ENCODE measurements at regions not wholly inside any gene's neighbourhood (a gene's known extent, or its start where the extent isn't known, plus 50 kb on each side); places are given as distances from the start of the nearest gene placed in this dataset.

DNA sequence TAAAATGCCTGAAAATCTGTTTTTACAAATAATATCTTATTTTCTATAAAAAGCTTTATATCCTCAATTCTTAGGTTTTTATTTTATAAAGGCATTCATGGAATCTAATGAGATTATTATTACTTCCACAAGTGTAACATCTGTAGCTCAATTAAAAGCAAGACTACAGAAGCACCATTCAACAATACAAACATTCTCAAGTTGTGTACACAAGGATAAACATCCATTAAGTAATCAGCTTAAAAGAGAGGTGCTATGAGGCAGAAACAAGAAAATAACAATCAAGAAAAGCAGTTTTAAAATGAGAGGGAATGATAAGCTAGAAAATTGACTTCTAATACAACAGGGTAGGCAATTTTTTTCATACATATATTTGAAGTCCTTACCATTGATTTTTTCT, 326.1 kb downstream of the MRPL39 start:
- H2AFZ ChIP-seq (ENCODE audit: low read depth, low read length), result no peak overlapping the region
- TF ChIP-seq MYC (IDR thresholded peaks at IDR 0.05; ENCODE audit: low read depth, low read length) (no peak), POLR2A (IDR thresholded peaks at IDR 0.05; ENCODE audit: low read depth, low read length) (no peak), JUN (IDR thresholded peaks at IDR 0.05; ENCODE audit: borderline replicate concordance, insufficient read depth, insufficient read length, low read depth) (no peak), EZH2 (IDR thresholded peaks at IDR 0.05; ENCODE audit: borderline replicate concordance, low read depth, low read length, severe bottlenecking) (no peak)
- TF ChIP-seq, protein P1, sequence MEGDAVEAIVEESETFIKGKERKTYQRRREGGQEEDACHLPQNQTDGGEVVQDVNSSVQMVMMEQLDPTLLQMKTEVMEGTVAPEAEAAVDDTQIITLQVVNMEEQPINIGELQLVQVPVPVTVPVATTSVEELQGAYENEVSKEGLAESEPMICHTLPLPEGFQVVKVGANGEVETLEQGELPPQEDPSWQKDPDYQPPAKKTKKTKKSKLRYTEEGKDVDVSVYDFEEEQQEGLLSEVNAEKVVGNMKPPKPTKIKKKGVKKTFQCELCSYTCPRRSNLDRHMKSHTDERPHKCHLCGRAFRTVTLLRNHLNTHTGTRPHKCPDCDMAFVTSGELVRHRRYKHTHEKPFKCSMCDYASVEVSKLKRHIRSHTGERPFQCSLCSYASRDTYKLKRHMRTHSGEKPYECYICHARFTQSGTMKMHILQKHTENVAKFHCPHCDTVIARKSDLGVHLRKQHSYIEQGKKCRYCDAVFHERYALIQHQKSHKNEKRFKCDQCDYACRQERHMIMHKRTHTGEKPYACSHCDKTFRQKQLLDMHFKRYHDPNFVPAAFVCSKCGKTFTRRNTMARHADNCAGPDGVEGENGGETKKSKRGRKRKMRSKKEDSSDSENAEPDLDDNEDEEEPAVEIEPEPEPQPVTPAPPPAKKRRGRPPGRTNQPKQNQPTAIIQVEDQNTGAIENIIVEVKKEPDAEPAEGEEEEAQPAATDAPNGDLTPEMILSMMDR (IDR thresholded peaks at IDR 0.05; ENCODE audit: extremely low read depth in 1 of 2, insufficient read depth in 1 of 2, low read depth in 1 of 2, low read length in 2 of 2), result no peak
- ChIA-PET POLR2A (no interaction called here), CTCF (interaction anchor here (3.3 kb wide), 1 partner anchor 104 kb away, joined by 39 read pairs; no protein-coding TSS in a partner anchor)
- dilution Hi-C loops (cut with MboI; ENCODE audit: extremely low pct_ligation_motif_present, low sequenced_read_pairs), result no loop called here
- no TSS peak for BruUV-seq (replicated peaks)
- no peak overlapping the region for H3K4me2 ChIP-seq (ENCODE audit: insufficient read depth, low read length)
- DNase-seq (ENCODE audit: low read depth, low spot score) (no peak), FAIRE-seq (no peak)
- no peaks in the 10 kb centered on the region for H3K9me1 ChIP-seq (replicated peaks; ENCODE audit: control insufficient read depth, extremely low read depth, insufficient read depth, low read length)
- H4K20me1 ChIP-seq (replicated peaks; ENCODE audit: control insufficient read depth, extremely low read depth, insufficient read depth, low read length), result no peaks in the 10 kb centered on the region
- H3K79me2 ChIP-seq (ENCODE audit: control insufficient read depth, insufficient read depth, low read length), result no peaks in the 10 kb centered on the region
- H3K4me3 ChIP-seq (replicated peaks in 1 of 3; ENCODE audit: insufficient read depth in 1 of 3, low read depth in 1 of 3, low read length in 3 of 3), result no peak overlapping the region
- H3K36me3 ChIP-seq (ENCODE audit: control insufficient read depth in 2 of 2, extremely low read depth in 1 of 2, insufficient read depth in 2 of 2, low read length in 2 of 2), result no peaks in the 10 kb centered on the region
- H3K4me1 ChIP-seq (ENCODE audit: control insufficient read depth, extremely low read depth, insufficient read depth, low read length), result no peaks in the 10 kb centered on the region
- no peaks in the 10 kb centered on the region for H3K9me3 ChIP-seq (replicated peaks; ENCODE audit: control insufficient read depth, insufficient read depth, low read length)
- intact Hi-C loops (cut with micrococcal nuclease), result no loop called here
- no peaks in the 10 kb centered on the region for H3K27me3 ChIP-seq (ENCODE audit: control insufficient read depth in 2 of 2, insufficient read depth in 2 of 2, low read length in 2 of 2)
- H3K9ac ChIP-seq (replicated peaks; ENCODE audit: extremely low read depth, insufficient read depth, low read length), result no peak overlapping the region
- no peak overlapping the region for H3K27ac ChIP-seq (ENCODE audit: insufficient read depth, low read depth, low read length)

DNA sequence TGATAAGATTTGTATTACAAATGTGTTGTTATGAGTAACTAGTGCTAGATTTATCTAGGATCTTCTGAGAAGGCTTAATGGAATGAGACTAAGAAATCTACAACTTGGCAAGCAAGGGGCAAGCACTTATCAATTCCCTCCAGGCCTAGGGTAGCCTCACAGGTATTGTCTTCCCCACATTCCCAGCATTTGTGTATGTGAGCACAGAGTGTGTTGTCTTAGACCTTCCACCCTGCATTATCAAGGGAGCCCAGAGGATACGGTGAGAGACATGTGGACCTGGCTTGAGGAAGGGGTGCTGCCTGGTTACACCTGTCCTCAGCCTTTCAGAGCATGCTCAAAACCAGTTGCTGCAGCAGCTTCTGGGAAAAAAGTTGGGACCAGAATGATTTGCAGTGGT, 327.2 kb downstream of the MRPL39 start:
- no peaks in the 10 kb centered on the region for H3K79me2 ChIP-seq (ENCODE audit: control insufficient read depth, insufficient read depth, low read length)
- intact Hi-C loops (cut with micrococcal nuclease) (no loop called here), dilution Hi-C loops (cut with MboI; ENCODE audit: extremely low pct_ligation_motif_present, low sequenced_read_pairs) (no loop called here)
- FAIRE-seq (no peak), DNase-seq (ENCODE audit: low read depth, low spot score) (no peak)
- H3K27ac ChIP-seq (ENCODE audit: insufficient read depth, low read depth, low read length), result no peak overlapping the region
- no peak for TF ChIP-seq EZH2 (IDR thresholded peaks at IDR 0.05; ENCODE audit: borderline replicate concordance, low read depth, low read length, severe bottlenecking)
- TF ChIP-seq FOS (IDR thresholded peaks at IDR 0.05; ENCODE audit: borderline replicate concordance, insufficient read depth, low read length), result no peak
- TF ChIP-seq GATA2 (IDR thresholded peaks at IDR 0.05; ENCODE audit: insufficient read depth, insufficient read length, low read depth, low read length), result no peak
- no peak for TF ChIP-seq JUN (IDR thresholded peaks at IDR 0.05; ENCODE audit: borderline replicate concordance, insufficient read depth, insufficient read length, low read depth)
- TF ChIP-seq POLR2A (IDR thresholded peaks at IDR 0.05; ENCODE audit: low read depth, low read length), result no peak
- TF ChIP-seq POLR2AphosphoS5 (IDR thresholded peaks at IDR 0.05; ENCODE audit: insufficient read depth, low read depth, low read length), result no peak
- TF ChIP-seq MYC (IDR thresholded peaks at IDR 0.05; ENCODE audit: low read depth, low read length), result no peak
- TF ChIP-seq, protein P1 (IDR thresholded peaks at IDR 0.05; ENCODE audit: extremely low read depth in 1 of 2, insufficient read depth in 1 of 2, low read depth in 1 of 2, low read length in 2 of 2), result no peak
- TF ChIP-seq, protein P2, sequence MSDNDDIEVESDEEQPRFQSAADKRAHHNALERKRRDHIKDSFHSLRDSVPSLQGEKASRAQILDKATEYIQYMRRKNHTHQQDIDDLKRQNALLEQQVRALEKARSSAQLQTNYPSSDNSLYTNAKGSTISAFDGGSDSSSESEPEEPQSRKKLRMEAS (IDR thresholded peaks at IDR 0.05; ENCODE audit: insufficient read depth, insufficient read length), result no peak
- POLR2A ChIA-PET, result no interaction called here
- no peaks in the 10 kb centered on the region for H3K9me3 ChIP-seq (replicated peaks; ENCODE audit: control insufficient read depth, insufficient read depth, low read length)
- no peaks in the 10 kb centered on the region for H3K36me3 ChIP-seq (ENCODE audit: control insufficient read depth in 2 of 2, extremely low read depth in 1 of 2, insufficient read depth in 2 of 2, low read length in 2 of 2)
- H3K4me1 ChIP-seq (ENCODE audit: control insufficient read depth, extremely low read depth, insufficient read depth, low read length), result no peaks in the 10 kb centered on the region
- no peak overlapping the region for H3K4me2 ChIP-seq (ENCODE audit: insufficient read depth, low read length)
- CTCF ChIA-PET, result no interaction called here
- no peak overlapping the region for H2AFZ ChIP-seq (ENCODE audit: low read depth, low read length)
- H3K9ac ChIP-seq (replicated peaks; ENCODE audit: extremely low read depth, insufficient read depth, low read length), result no peak overlapping the region
- no peaks in the 10 kb centered on the region for H4K20me1 ChIP-seq (replicated peaks; ENCODE audit: control insufficient read depth, extremely low read depth, insufficient read depth, low read length)
- no peak overlapping the region for H3K4me3 ChIP-seq (replicated peaks in 1 of 3; ENCODE audit: insufficient read depth in 1 of 3, low read depth in 1 of 3, low read length in 3 of 3)
- H3K9me1 ChIP-seq (replicated peaks; ENCODE audit: control insufficient read depth, extremely low read depth, insufficient read depth, low read length), result no peaks in the 10 kb centered on the region
- H3K27me3 ChIP-seq (ENCODE audit: control insufficient read depth in 2 of 2, insufficient read depth in 2 of 2, low read length in 2 of 2), result no peaks in the 10 kb centered on the region
- no TSS peak for BruUV-seq (replicated peaks)

Measured in endothelial cell of umbilical vein (primary cell).